ENCODE measurements at regions not wholly inside any gene's neighbourhood (a gene's known extent, or its start where the extent isn't known, plus 50 kb on each side); places are given as distances from the start of the nearest gene placed in this dataset.

GRCh38 chr20:11790046-11790445 lies 127.6 kb upstream of the BTBD3 start:
- Mint-ChIP-seq H3K36me3 (ENCODE audit: low read depth) (no peaks in the 10 kb centered on the region), H3K27me3 (ENCODE audit: low read depth) (no peaks in the 10 kb centered on the region), H3K9me3 (no peaks in the 10 kb centered on the region), H3K4me1 (no peaks in the 10 kb centered on the region), H3K4me3 (no peak overlapping the region), H3K27ac (no peak overlapping the region)
- TF ChIP-seq, protein P1, sequence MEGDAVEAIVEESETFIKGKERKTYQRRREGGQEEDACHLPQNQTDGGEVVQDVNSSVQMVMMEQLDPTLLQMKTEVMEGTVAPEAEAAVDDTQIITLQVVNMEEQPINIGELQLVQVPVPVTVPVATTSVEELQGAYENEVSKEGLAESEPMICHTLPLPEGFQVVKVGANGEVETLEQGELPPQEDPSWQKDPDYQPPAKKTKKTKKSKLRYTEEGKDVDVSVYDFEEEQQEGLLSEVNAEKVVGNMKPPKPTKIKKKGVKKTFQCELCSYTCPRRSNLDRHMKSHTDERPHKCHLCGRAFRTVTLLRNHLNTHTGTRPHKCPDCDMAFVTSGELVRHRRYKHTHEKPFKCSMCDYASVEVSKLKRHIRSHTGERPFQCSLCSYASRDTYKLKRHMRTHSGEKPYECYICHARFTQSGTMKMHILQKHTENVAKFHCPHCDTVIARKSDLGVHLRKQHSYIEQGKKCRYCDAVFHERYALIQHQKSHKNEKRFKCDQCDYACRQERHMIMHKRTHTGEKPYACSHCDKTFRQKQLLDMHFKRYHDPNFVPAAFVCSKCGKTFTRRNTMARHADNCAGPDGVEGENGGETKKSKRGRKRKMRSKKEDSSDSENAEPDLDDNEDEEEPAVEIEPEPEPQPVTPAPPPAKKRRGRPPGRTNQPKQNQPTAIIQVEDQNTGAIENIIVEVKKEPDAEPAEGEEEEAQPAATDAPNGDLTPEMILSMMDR (IDR thresholded peaks at IDR 0.05; ENCODE audit: unreplicated experiment in 3 of 3) = no peak

DNA sequence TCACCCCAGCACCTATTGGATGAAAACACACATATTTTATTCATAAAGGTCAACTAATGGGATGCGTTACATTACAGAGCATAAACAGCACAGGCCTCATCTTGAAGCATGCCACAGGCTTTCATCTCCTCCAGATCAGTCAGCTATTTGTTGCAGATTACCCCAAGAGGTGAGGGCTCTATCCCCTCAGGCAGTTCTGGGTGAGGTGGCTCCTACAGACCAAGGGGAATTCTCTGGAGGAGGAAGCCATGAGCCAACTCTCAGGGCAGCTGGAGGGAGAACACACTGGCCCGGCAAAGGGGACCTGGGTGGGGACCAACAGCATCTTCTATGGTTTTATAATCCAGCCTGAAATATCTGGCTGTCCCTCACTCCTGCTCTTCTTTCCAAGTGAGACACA lies 126.4 kb upstream of the BTBD3 start:
- no peaks in the 10 kb centered on the region for H3K27me3 Mint-ChIP-seq (ENCODE audit: low read depth)
- TF ChIP-seq, protein P1 (IDR thresholded peaks at IDR 0.05; ENCODE audit: unreplicated experiment in 3 of 3) = no peak
- H3K27ac Mint-ChIP-seq = peak overlapping the region in 1 of 3 experiments; percentile 48
- peaks cover 7% of the 10 kb centered on the region for H3K4me1 Mint-ChIP-seq
- H3K36me3 Mint-ChIP-seq (ENCODE audit: low read depth) = no peaks in the 10 kb centered on the region
- peaks cover 2% of the 10 kb centered on the region for H3K9me3 Mint-ChIP-seq
- no peak overlapping the region for H3K4me3 Mint-ChIP-seq

GRCh38 chr20:11791835-11792567 lies 125.7 kb upstream of the BTBD3 start:
- TF ChIP-seq, protein P1 (IDR thresholded peaks at IDR 0.05; ENCODE audit: unreplicated experiment in 3 of 3) = no peak
- no peak overlapping the region for H3K4me3 Mint-ChIP-seq
- H3K27ac Mint-ChIP-seq = peak overlapping the region in 1 of 3 experiments; percentile 48
- peaks cover 14% of the 10 kb centered on the region for H3K4me1 Mint-ChIP-seq
- H3K27me3 Mint-ChIP-seq (ENCODE audit: low read depth) = no peaks in the 10 kb centered on the region
- H3K9me3 Mint-ChIP-seq = peaks cover 2% of the 10 kb centered on the region
- H3K36me3 Mint-ChIP-seq (ENCODE audit: low read depth) = no peaks in the 10 kb centered on the region

GRCh38 chr20:11792568-11792953 lies 125.1 kb upstream of the BTBD3 start:
- TF ChIP-seq, protein P1 (IDR thresholded peaks at IDR 0.05; ENCODE audit: unreplicated experiment in 3 of 3) = no peak
- no peaks in the 10 kb centered on the region for H3K27me3 Mint-ChIP-seq (ENCODE audit: low read depth)
- H3K9me3 Mint-ChIP-seq = peaks cover 2% of the 10 kb centered on the region
- H3K4me1 Mint-ChIP-seq = peaks cover 16% of the 10 kb centered on the region
- peak overlapping the region in 1 of 3 experiments; percentile 7 for H3K27ac Mint-ChIP-seq
- H3K36me3 Mint-ChIP-seq (ENCODE audit: low read depth) = no peaks in the 10 kb centered on the region
- H3K4me3 Mint-ChIP-seq = no peak overlapping the region

DNA sequence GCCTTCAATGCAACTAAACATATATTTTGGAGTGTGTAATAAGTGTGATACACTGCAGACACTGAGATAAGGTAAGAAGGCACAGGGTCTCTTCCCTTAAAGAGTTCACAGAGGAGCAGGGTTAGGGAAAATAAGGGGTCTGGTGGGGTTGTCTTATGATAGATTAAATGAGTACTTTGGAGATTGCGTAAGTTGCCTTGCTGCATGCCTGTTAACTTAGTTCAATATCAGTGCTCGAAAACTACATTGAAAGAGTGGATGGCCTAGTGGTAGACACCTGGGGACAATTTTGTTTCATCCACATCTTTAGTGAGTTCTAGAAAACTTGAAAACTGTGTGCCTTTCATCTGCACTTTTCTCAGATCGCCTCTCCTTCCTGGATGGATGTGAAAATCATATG lies 123.2 kb upstream of the BTBD3 start:
- Mint-ChIP-seq H3K36me3 (ENCODE audit: low read depth) (no peaks in the 10 kb centered on the region), H3K9me3 (peaks cover 2% of the 10 kb centered on the region), H3K27me3 (ENCODE audit: low read depth) (peaks cover 2% of the 10 kb centered on the region), H3K4me3 (no peak overlapping the region), H3K4me1 (peaks cover 20% of the 10 kb centered on the region), H3K27ac (no peak overlapping the region)
- TF ChIP-seq, protein P1 (IDR thresholded peaks at IDR 0.05; ENCODE audit: unreplicated experiment in 3 of 3) = no peak

- TF ChIP-seq, protein P1 (IDR thresholded peaks at IDR 0.05; ENCODE audit: unreplicated experiment in 3 of 3) = no peak
- no peak overlapping the region for H3K4me3 Mint-ChIP-seq
- no peak overlapping the region for H3K27ac Mint-ChIP-seq
- peaks cover 3% of the 10 kb centered on the region for H3K27me3 Mint-ChIP-seq (ENCODE audit: low read depth)
- no peaks in the 10 kb centered on the region for H3K36me3 Mint-ChIP-seq (ENCODE audit: low read depth)
- H3K4me1 Mint-ChIP-seq = peaks cover 20% of the 10 kb centered on the region
- H3K9me3 Mint-ChIP-seq = peaks cover 2% of the 10 kb centered on the region
Observed at GRCh38 chr20:11795071-11795615, 122.5 kb upstream of the BTBD3 start.

Measured in nephron (organoid).